PC-3 (cell line): ENCODE measurements at regions not wholly inside any gene's neighbourhood (a gene's known extent, or its start where the extent isn't known, plus 50 kb on each side); places are given as distances from the start of the nearest gene placed in this dataset.

Source experiments
- ATAC-seq: fragments of 200-7000 bp; cut with Tn5 transposase; 2 replicates; pipeline ENCODE4 v1.9.1; 2020; ENCODE audit warnings: mild to moderate bottlenecking, moderate library complexity
- BruUV-seq: library from RNA; stranded (reverse); fragments of 400-500 nt; replicated peaks from 2 replicates; lab custom pipeline; 2021; lab: Mats Ljungman, UMichigan
- CTCF ChIA-PET: fragments of 300-600 bp; sonication (Branson Sonifier 250); formaldehyde crosslinking; loops from one replicate; lab custom pipeline; 2022; ENCODE audit warnings: antibody characterized with exemption; lab: Charles Lee
- POLR2A ChIA-PET: fragments of 300-600 bp; sonication (Branson Sonifier 250); formaldehyde crosslinking; loops from one replicate; lab custom pipeline; 2022; ENCODE audit warnings: antibody characterized with exemption; ENCODE audit not compliant: unreplicated experiment; lab: Charles Lee
- DNase-seq: peaks from one replicate; pipeline ENCODE4 v3.0.0-alpha.2; 2015
- H2AFZ ChIP-seq: fragments of 300-600 bp; sonication (generic); 2 replicates; pipeline ENCODE4 v1.6.0; 2016; ENCODE audit warnings: antibody characterized with exemption, low read length
- H3F3A ChIP-seq: fragments of 300-600 bp; sonication (generic); one replicate; pipeline ENCODE4 v1.6.0; 2017; ENCODE audit warnings: antibody characterized with exemption, low read length, control low read depth, mild to moderate bottlenecking; ENCODE audit not compliant: unreplicated experiment
- H3K27ac ChIP-seq: fragments of 300-600 bp; sonication (generic); 2 replicates; pipeline ENCODE4 v1.5.1; 2016; ENCODE audit warnings: mild to moderate bottlenecking, low read length
- H3K27me3 ChIP-seq: fragments of 300-600 bp; sonication (generic); 2 replicates; pipeline ENCODE4 v1.6.1; 2016; ENCODE audit warnings: low read length, mixed read lengths
- H3K36me3 ChIP-seq: fragments of 300-600 bp; sonication (generic); 2 replicates; pipeline ENCODE4 v1.6.1; 2016; ENCODE audit warnings: low read depth, mixed run types, low read length, mixed read lengths
- H3K4me1 ChIP-seq: fragments of 300-600 bp; sonication (generic); 2 replicates; pipeline ENCODE4 v1.5.1; 2016; ENCODE audit warnings: low read length; ENCODE audit not compliant: insufficient read depth
- H3K4me2 ChIP-seq: fragments of 300-600 bp; sonication (generic); 2 replicates; pipeline ENCODE4 v1.6.0; 2016; ENCODE audit warnings: low read length
- H3K4me3 ChIP-seq: fragments of 300-600 bp; sonication (generic); 2 replicates; pipeline ENCODE4 v1.5.1; 2016; ENCODE audit warnings: mild to moderate bottlenecking, low read length, mixed read lengths
- H3K79me2 ChIP-seq: fragments of 300-600 bp; sonication (generic); 2 replicates; pipeline ENCODE4 v1.6.1; 2017; ENCODE audit warnings: low read length, mixed read lengths
- H3K9ac ChIP-seq: fragments of 300-600 bp; sonication (generic); 2 replicates; pipeline ENCODE4 v1.6.0; 2016; ENCODE audit warnings: mild to moderate bottlenecking, low read length
- H3K9me2 ChIP-seq: fragments of 300-600 bp; sonication (generic); replicated peaks from 2 replicates; pipeline ENCODE4 v1.6.1; 2016; ENCODE audit warnings: mixed run types, low read length, mixed read lengths
- H3K9me3 ChIP-seq: fragments of 300-600 bp; sonication (generic); 2 replicates; pipeline ENCODE4 v1.6.1; 2016; ENCODE audit warnings: low read length, mixed read lengths
- H4K20me1 ChIP-seq: fragments of 300-600 bp; sonication (generic); 2 replicates; pipeline ENCODE4 v1.6.1; 2016; ENCODE audit warnings: low read length, mixed read lengths
- CTCF ChIP-seq: fragments of 300-600 bp; sonication (generic); conservative IDR thresholded peaks from 2 replicates; pipeline ENCODE4 v1.5.1; 2017; ENCODE audit warnings: antibody characterized with exemption, low read depth, mild to moderate bottlenecking, low read length
- EZH2 ChIP-seq: fragments of 300-600 bp; sonication (generic); IDR thresholded peaks from one replicate; pipeline ENCODE4 v1.6.1; 2017; ENCODE audit warnings: antibody characterized with exemption, mild to moderate bottlenecking, low read length; ENCODE audit not compliant: unreplicated experiment
- EZH2phosphoT487 ChIP-seq: fragments of 300-600 bp; sonication (generic); IDR thresholded peaks from 2 replicates; pipeline ENCODE4 v1.6.1; 2018; ENCODE audit warnings: mild to moderate bottlenecking, antibody characterized with exemption, low read length, borderline replicate concordance
- intact Hi-C: fragments of 100-400 bp; cut with micrococcal nuclease; formaldehyde crosslinking; loops from 2 replicates; pipeline ENCODE4 v1.9.0; 2023

- no peaks in the 10 kb centered on the region for H3K36me3 ChIP-seq
- no peak overlapping the region for H3K4me3 ChIP-seq
- no peak overlapping the region for H3K4me2 ChIP-seq
- ChIA-PET CTCF (interaction anchor here (0.7 kb wide), 1 partner anchor 248 kb away, joined by 5 read pairs; no protein-coding TSS in a partner anchor), POLR2A (no interaction called here)
- no peaks in the 10 kb centered on the region for H4K20me1 ChIP-seq
- no peak overlapping the region for H2AFZ ChIP-seq
- no peaks in the 10 kb centered on the region for H3K9me3 ChIP-seq
- H3K27ac ChIP-seq, result no peak overlapping the region
- intact Hi-C loops, result no loop called here
- no peaks in the 10 kb centered on the region for H3K9me2 ChIP-seq
- DNase-seq, result peak; percentile 38
- TF ChIP-seq EZH2 (no peak), CTCF (peak; percentile 45), EZH2phosphoT487 (no peak)
- H3K4me1 ChIP-seq, result no peaks in the 10 kb centered on the region
- BruUV-seq, result no TSS peak
- ATAC-seq, result peak; percentile 39; the same call in 1 of the 2 replicates
- H3K79me2 ChIP-seq, result no peaks in the 10 kb centered on the region
- H3F3A ChIP-seq, result no peaks in the 10 kb centered on the region
- peaks cover 43% of the 10 kb centered on the region for H3K27me3 ChIP-seq
- H3K9ac ChIP-seq, result no peak overlapping the region
These were observed 70.5 kb upstream of the SLCO4A1 start for GRCh38 chr20:62571669-62572344.

- ATAC-seq, result no peak
- H3K4me1 ChIP-seq, result no peaks in the 10 kb centered on the region
- no TSS peak for BruUV-seq
- peaks cover 55% of the 10 kb centered on the region for H3K27me3 ChIP-seq
- H3K79me2 ChIP-seq, result no peaks in the 10 kb centered on the region
- DNase-seq, result no peak
- intact Hi-C loops, result no loop called here
- H3K9me2 ChIP-seq, result no peaks in the 10 kb centered on the region
- POLR2A ChIA-PET, result no interaction called here
- H4K20me1 ChIP-seq, result no peaks in the 10 kb centered on the region
- no peak overlapping the region for H2AFZ ChIP-seq
- H3K27ac ChIP-seq, result no peak overlapping the region
- no peaks in the 10 kb centered on the region for H3K9me3 ChIP-seq
- H3K9ac ChIP-seq, result no peak overlapping the region
- no peak overlapping the region for H3K4me3 ChIP-seq
- CTCF ChIA-PET, result no interaction called here
- no peaks in the 10 kb centered on the region for H3F3A ChIP-seq
- no peaks in the 10 kb centered on the region for H3K36me3 ChIP-seq
- no peak overlapping the region for H3K4me2 ChIP-seq
- TF ChIP-seq CTCF, result no peak
- TF ChIP-seq EZH2phosphoT487, result no peak
- TF ChIP-seq EZH2, result no peak
These were observed 69.3 kb upstream of the SLCO4A1 start for GRCh38 chr20:62572980-62573379.

GRCh38 chr20:62573817-62574216 is 68.5 kb upstream of the SLCO4A1 start:
- H3K27me3 ChIP-seq, result peaks cover 63% of the 10 kb centered on the region
- TF ChIP-seq CTCF, result no peak
- no peak for TF ChIP-seq EZH2phosphoT487
- TF ChIP-seq EZH2, result no peak

More at GRCh38 chr20:62573817-62574216, 68.5 kb upstream of the SLCO4A1 start:
- Histone ChIP-seq H3F3A (no peaks in the 10 kb centered on the region), H3K9me2 (no peaks in the 10 kb centered on the region), H3K9ac (no peak overlapping the region), H3K4me3 (no peak overlapping the region), H3K79me2 (no peaks in the 10 kb centered on the region), H3K9me3 (no peaks in the 10 kb centered on the region), H3K36me3 (no peaks in the 10 kb centered on the region), H2AFZ (no peak overlapping the region), H3K4me1 (no peaks in the 10 kb centered on the region), H3K27ac (no peak overlapping the region), H3K4me2 (no peak overlapping the region), H4K20me1 (no peaks in the 10 kb centered on the region)
- CTCF ChIA-PET, result interaction anchor here (0.6 kb wide), 1 partner anchor 39 kb away, joined by 3 read pairs; no protein-coding TSS in a partner anchor
- no TSS peak for BruUV-seq
- POLR2A ChIA-PET, result no interaction called here
- intact Hi-C loops, result no loop called here
- ATAC-seq (no peak), DNase-seq (no peak)
